ENCODE measurements at regions not wholly inside any gene's neighbourhood (a gene's known extent, or its start where the extent isn't known, plus 50 kb on each side); places are given as distances from the start of the nearest gene placed in this dataset.

DNA sequence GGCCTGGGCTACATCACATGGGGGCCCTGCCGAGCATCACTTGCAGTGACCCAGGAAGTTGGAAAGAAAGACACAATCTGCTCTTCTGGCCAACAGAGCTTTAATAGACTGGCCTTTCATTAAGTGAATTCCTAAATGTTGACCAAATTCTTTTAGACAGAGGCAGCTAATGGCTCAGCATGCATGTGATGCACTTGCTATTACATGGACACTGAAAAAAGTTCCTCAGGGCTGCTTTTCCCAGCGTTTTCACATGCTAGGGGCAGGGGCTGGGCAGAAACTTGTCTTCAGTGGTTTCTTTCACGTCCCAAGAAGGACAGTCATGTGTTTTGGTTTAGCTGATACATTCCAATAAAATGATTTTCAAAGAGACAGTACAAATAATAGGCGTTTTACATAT lies 651.0 kb upstream of the SLC35B3 start:
- TF ChIP-seq TEAD4 (IDR thresholded peaks at IDR 0.05) (no peak), TCF12 (IDR thresholded peaks at IDR 0.05; ENCODE audit: low read depth) (no peak), YY1 (IDR thresholded peaks at IDR 0.05; ENCODE audit: low read depth) (no peak), EP300 (IDR thresholded peaks at IDR 0.05; ENCODE audit: borderline replicate concordance) (no peak), TAF1 (IDR thresholded peaks at IDR 0.05; ENCODE audit: low read depth) (no peak), CEBPB (IDR thresholded peaks at IDR 0.05) (no peak), RAD21 (IDR thresholded peaks at IDR 0.05; ENCODE audit: low read depth) (no peak), EGR1 (IDR thresholded peaks at IDR 0.05) (no peak), FOXM1 (IDR thresholded peaks at IDR 0.05; ENCODE audit: borderline replicate concordance, low read depth) (no peak), CREB1 (IDR thresholded peaks at IDR 0.05; ENCODE audit: low read depth) (no peak), NFIC (IDR thresholded peaks at IDR 0.05) (no peak), ZBTB7A (IDR thresholded peaks at IDR 0.05; ENCODE audit: low read depth) (no peak)
- TF ChIP-seq, protein P1, sequence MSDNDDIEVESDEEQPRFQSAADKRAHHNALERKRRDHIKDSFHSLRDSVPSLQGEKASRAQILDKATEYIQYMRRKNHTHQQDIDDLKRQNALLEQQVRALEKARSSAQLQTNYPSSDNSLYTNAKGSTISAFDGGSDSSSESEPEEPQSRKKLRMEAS (IDR thresholded peaks at IDR 0.05): no peak
- TF ChIP-seq, protein P2, sequence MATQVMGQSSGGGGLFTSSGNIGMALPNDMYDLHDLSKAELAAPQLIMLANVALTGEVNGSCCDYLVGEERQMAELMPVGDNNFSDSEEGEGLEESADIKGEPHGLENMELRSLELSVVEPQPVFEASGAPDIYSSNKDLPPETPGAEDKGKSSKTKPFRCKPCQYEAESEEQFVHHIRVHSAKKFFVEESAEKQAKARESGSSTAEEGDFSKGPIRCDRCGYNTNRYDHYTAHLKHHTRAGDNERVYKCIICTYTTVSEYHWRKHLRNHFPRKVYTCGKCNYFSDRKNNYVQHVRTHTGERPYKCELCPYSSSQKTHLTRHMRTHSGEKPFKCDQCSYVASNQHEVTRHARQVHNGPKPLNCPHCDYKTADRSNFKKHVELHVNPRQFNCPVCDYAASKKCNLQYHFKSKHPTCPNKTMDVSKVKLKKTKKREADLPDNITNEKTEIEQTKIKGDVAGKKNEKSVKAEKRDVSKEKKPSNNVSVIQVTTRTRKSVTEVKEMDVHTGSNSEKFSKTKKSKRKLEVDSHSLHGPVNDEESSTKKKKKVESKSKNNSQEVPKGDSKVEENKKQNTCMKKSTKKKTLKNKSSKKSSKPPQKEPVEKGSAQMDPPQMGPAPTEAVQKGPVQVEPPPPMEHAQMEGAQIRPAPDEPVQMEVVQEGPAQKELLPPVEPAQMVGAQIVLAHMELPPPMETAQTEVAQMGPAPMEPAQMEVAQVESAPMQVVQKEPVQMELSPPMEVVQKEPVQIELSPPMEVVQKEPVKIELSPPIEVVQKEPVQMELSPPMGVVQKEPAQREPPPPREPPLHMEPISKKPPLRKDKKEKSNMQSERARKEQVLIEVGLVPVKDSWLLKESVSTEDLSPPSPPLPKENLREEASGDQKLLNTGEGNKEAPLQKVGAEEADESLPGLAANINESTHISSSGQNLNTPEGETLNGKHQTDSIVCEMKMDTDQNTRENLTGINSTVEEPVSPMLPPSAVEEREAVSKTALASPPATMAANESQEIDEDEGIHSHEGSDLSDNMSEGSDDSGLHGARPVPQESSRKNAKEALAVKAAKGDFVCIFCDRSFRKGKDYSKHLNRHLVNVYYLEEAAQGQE (IDR thresholded peaks at IDR 0.05; ENCODE audit: low read depth): no peak

Data from Ishikawa (cell line).